Astrocyte (in vitro differentiated cells and primary cell): ENCODE measurements at regions not wholly inside any gene's neighbourhood (a gene's known extent, or its start where the extent isn't known, plus 50 kb on each side); places are given as distances from the start of the nearest gene placed in this dataset.

ENCODE experiments used
- DNase-seq: peaks from one replicate; pipeline ENCODE4 v3.0.0-alpha.2; 2010; ENCODE audit warnings: low read depth
- FAIRE-seq: peaks from 2 replicates; lab custom pipeline; 2011; peaks lifted over from hg19 to GRCh38; lab: Jason Lieb, UNC
- H2AFZ ChIP-seq: 2 replicates; pipeline ENCODE4 v1.6.0; 2012; ENCODE audit warnings: low read depth, low read length, inconsistent platforms
- H3K27ac ChIP-seq: 2 replicates; pipeline ENCODE4 v1.5.1; 2011; ENCODE audit warnings: low read depth, low read length, inconsistent platforms
- H3K27me3 ChIP-seq: 2 replicates; pipeline ENCODE4 v1.6.0; 2011; ENCODE audit warnings: low read length, inconsistent platforms; ENCODE audit not compliant: insufficient read depth
- H3K36me3 ChIP-seq: 2 replicates; pipeline ENCODE4 v1.5.1; 2011; ENCODE audit warnings: low read length, inconsistent platforms; ENCODE audit not compliant: insufficient read depth
- H3K4me1 ChIP-seq: 2 replicates; pipeline ENCODE4 v1.5.1; 2011; ENCODE audit warnings: low read length, inconsistent platforms; ENCODE audit not compliant: insufficient read depth
- H3K4me2 ChIP-seq: 2 replicates; pipeline ENCODE4 v1.6.0; 2012; ENCODE audit warnings: low read length, inconsistent platforms
- H3K4me3 ChIP-seq: 2 replicates; pipeline ENCODE4 v1.5.1; 2011; ENCODE audit warnings: low read depth, mild to moderate bottlenecking, low read length, inconsistent platforms; ENCODE audit not compliant: insufficient read depth
- H3K79me2 ChIP-seq: 2 replicates; pipeline ENCODE4 v1.6.0; 2012; ENCODE audit warnings: mild to moderate bottlenecking, low read length, inconsistent platforms; ENCODE audit not compliant: insufficient read depth
- H3K9ac ChIP-seq: 2 replicates; pipeline ENCODE4 v1.6.0; 2012; ENCODE audit warnings: mild to moderate bottlenecking, low read length, inconsistent platforms
- H3K9me3 ChIP-seq: 2 replicates; pipeline ENCODE4 v1.5.1; 2012; ENCODE audit warnings: low read depth, mild to moderate bottlenecking, low read length, inconsistent platforms; ENCODE audit not compliant: insufficient read depth
- H4K20me1 ChIP-seq: 2 replicates; pipeline ENCODE4 v1.6.0; 2012; ENCODE audit warnings: low read length, inconsistent platforms; ENCODE audit not compliant: insufficient read depth
- H3K27ac Mint-ChIP-seq: one replicate; pipeline ENCODE4 v1.8.0; 2021; ENCODE audit warnings: mild to moderate bottlenecking, mixed read lengths; ENCODE audit not compliant: unreplicated experiment
- H3K27me3 Mint-ChIP-seq: one replicate; pipeline ENCODE4 v1.8.0; 2021; ENCODE audit warnings: low read depth, mixed read lengths; ENCODE audit not compliant: unreplicated experiment
- H3K36me3 Mint-ChIP-seq: one replicate; pipeline ENCODE4 v1.8.0; 2021; ENCODE audit warnings: low read depth, mixed read lengths; ENCODE audit not compliant: unreplicated experiment
- H3K4me1 Mint-ChIP-seq: one replicate; pipeline ENCODE4 v1.8.0; 2021; ENCODE audit warnings: low read depth, mixed read lengths; ENCODE audit not compliant: unreplicated experiment
- H3K4me3 Mint-ChIP-seq: one replicate; pipeline ENCODE4 v1.8.0; 2021; ENCODE audit warnings: mild to moderate bottlenecking, moderate library complexity, mixed read lengths; ENCODE audit not compliant: unreplicated experiment
- H3K9me3 Mint-ChIP-seq: one replicate; pipeline ENCODE4 v1.8.0; 2021; ENCODE audit warnings: mild to moderate bottlenecking, mixed read lengths; ENCODE audit not compliant: unreplicated experiment
- EZH2 ChIP-seq: IDR thresholded peaks from 2 replicates; pipeline ENCODE4 v1.6.1; 2012; ENCODE audit warnings: mild to moderate bottlenecking, low read length, inconsistent platforms; ENCODE audit not compliant: insufficient read depth
- TF ChIP-seq, protein P1 (sequence below): IDR thresholded peaks from 2 replicates; pipeline ENCODE4 v1.5.1; 2011; ENCODE audit warnings: low read depth, mild to moderate bottlenecking, inconsistent platforms, low read length, moderate library complexity; ENCODE audit not compliant: insufficient read depth

DNA sequence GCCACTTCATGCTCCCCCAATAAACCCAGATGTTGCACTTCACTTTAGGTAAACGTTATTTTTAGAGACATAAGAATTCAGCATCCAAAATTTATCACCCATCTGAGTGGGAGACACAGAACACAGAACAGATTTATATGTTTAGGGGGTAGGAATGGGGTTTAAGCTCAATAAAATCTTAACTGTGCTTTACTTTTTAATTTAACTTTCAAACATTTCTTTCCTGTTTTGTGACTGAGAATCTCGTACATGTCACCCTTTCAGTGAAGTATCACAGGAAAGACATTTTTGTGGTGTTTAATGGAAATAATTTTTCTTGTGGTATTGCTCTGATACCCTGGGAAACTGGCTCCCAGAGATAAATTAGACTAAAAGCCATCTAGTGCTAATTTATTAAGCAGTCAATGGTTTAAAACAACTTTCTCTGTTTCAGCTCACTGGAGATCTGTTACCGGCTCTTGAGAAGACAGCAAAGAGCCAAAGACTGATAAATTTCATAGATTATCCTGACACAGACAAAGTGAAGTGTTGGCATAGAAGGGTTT lies 148.0 kb upstream of the BMP4 start:
- H3K4me3 Mint-ChIP-seq, result no peak overlapping the region
- no peak for FAIRE-seq
- no peak overlapping the region for H3K9ac ChIP-seq
- H3K36me3 ChIP-seq, result no peaks in the 10 kb centered on the region
- no peaks in the 10 kb centered on the region for H3K27me3 Mint-ChIP-seq
- no peak overlapping the region for H2AFZ ChIP-seq
- no peaks in the 10 kb centered on the region for H3K9me3 ChIP-seq
- no peaks in the 10 kb centered on the region for H3K27me3 ChIP-seq
- no peak overlapping the region for H3K4me3 ChIP-seq
- H3K79me2 ChIP-seq, result no peaks in the 10 kb centered on the region
- DNase-seq, result peak; percentile 52
- no peaks in the 10 kb centered on the region for H3K36me3 Mint-ChIP-seq
- H4K20me1 ChIP-seq, result no peaks in the 10 kb centered on the region
- TF ChIP-seq, protein P1, sequence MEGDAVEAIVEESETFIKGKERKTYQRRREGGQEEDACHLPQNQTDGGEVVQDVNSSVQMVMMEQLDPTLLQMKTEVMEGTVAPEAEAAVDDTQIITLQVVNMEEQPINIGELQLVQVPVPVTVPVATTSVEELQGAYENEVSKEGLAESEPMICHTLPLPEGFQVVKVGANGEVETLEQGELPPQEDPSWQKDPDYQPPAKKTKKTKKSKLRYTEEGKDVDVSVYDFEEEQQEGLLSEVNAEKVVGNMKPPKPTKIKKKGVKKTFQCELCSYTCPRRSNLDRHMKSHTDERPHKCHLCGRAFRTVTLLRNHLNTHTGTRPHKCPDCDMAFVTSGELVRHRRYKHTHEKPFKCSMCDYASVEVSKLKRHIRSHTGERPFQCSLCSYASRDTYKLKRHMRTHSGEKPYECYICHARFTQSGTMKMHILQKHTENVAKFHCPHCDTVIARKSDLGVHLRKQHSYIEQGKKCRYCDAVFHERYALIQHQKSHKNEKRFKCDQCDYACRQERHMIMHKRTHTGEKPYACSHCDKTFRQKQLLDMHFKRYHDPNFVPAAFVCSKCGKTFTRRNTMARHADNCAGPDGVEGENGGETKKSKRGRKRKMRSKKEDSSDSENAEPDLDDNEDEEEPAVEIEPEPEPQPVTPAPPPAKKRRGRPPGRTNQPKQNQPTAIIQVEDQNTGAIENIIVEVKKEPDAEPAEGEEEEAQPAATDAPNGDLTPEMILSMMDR, result no peak
- no peak for TF ChIP-seq EZH2
- H3K9me3 Mint-ChIP-seq, result no peaks in the 10 kb centered on the region
- H3K4me1 Mint-ChIP-seq, result peaks cover 19% of the 10 kb centered on the region
- H3K27ac ChIP-seq, result no peak overlapping the region
- H3K4me1 ChIP-seq, result peaks cover 21% of the 10 kb centered on the region
- no peak overlapping the region for H3K27ac Mint-ChIP-seq
- H3K4me2 ChIP-seq, result no peak overlapping the region

DNA sequence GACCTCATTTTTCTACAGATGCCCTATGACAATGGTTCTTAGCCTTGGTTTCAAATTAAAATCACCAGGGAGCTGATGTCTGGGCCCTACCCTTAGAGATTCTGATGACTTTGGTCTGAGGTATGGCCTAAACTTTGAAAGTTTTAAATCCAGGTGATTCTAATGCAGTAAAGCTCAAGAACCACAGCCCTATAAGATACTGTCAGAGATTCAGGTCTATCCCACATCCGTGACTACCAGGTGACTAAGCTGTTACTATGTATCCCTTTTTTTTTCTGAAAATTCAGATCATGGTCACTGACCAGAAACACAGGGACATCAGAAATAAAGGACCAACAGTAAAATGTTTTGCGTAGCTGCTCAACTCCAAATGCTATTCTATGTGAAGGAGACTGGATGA lies 148.8 kb upstream of the BMP4 start:
- no peak overlapping the region for H2AFZ ChIP-seq
- TF ChIP-seq, protein P1, result no peak
- no peak for TF ChIP-seq EZH2
- H3K36me3 ChIP-seq, result no peaks in the 10 kb centered on the region
- no peak overlapping the region for H3K9ac ChIP-seq
- Mint-ChIP-seq H3K4me1 (peaks cover 23% of the 10 kb centered on the region), H3K27ac (no peak overlapping the region), H3K36me3 (no peaks in the 10 kb centered on the region), H3K4me3 (no peak overlapping the region), H3K27me3 (no peaks in the 10 kb centered on the region), H3K9me3 (no peaks in the 10 kb centered on the region)
- DNase-seq (no peak), FAIRE-seq (no peak)
- no peaks in the 10 kb centered on the region for H3K79me2 ChIP-seq
- H3K27ac ChIP-seq, result no peak overlapping the region
- no peaks in the 10 kb centered on the region for H3K27me3 ChIP-seq
- H3K4me1 ChIP-seq, result peaks cover 26% of the 10 kb centered on the region
- H3K4me2 ChIP-seq, result no peak overlapping the region
- H3K9me3 ChIP-seq, result no peaks in the 10 kb centered on the region
- H4K20me1 ChIP-seq, result no peaks in the 10 kb centered on the region
- H3K4me3 ChIP-seq, result no peak overlapping the region

DNA sequence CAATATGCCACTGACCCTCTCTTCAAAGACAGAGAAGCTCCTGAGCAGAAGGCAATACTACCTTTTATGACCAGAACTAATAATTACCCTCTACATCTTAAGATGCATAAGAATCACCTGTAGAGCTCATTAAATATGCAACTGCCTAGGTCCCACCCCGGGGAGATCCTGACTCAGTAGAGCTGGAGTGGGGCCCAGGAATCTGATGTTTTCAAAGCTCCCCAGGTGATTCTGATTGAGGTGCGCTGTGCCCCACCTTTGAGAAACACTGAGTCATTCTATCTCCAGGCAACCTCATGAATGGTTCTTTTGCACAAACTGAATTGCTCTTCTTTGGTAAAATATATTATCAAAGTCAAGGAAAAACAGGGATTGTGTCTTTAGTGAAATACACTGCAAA lies 149.3 kb upstream of the BMP4 start:
- Histone ChIP-seq H3K36me3 (no peaks in the 10 kb centered on the region), H3K79me2 (no peaks in the 10 kb centered on the region), H3K9me3 (no peaks in the 10 kb centered on the region), H3K27ac (no peak overlapping the region), H2AFZ (no peak overlapping the region), H3K9ac (no peak overlapping the region), H3K4me2 (no peak overlapping the region), H3K4me3 (no peak overlapping the region), H3K27me3 (no peaks in the 10 kb centered on the region), H3K4me1 (peaks cover 26% of the 10 kb centered on the region), H4K20me1 (no peaks in the 10 kb centered on the region)
- Mint-ChIP-seq H3K27ac (no peak overlapping the region), H3K27me3 (no peaks in the 10 kb centered on the region), H3K4me1 (peaks cover 23% of the 10 kb centered on the region), H3K4me3 (no peak overlapping the region), H3K36me3 (no peaks in the 10 kb centered on the region), H3K9me3 (no peaks in the 10 kb centered on the region)
- FAIRE-seq (no peak), DNase-seq (no peak)
- TF ChIP-seq EZH2, result no peak
- TF ChIP-seq, protein P1, result no peak
